ACC112 (cell line): ENCODE measurements at regions not wholly inside any gene's neighbourhood (a gene's known extent, or its start where the extent isn't known, plus 50 kb on each side); places are given as distances from the start of the nearest gene placed in this dataset.

Experiments
- H2AFZ ChIP-seq: fragments of 200-600 bp; sonication (generic); one replicate; pipeline ENCODE4 v1.6.0; 2017; ENCODE audit warnings: antibody characterized with exemption, low read length; ENCODE audit not compliant: unreplicated experiment
- H3K27ac ChIP-seq: fragments of 200-600 bp; sonication (generic); 2 replicates; pipeline ENCODE4 v1.5.1; 2014; ENCODE audit warnings: low read depth, mild to moderate bottlenecking, antibody characterized with exemption, low read length, moderate library complexity
- H3K27me3 ChIP-seq: fragments of 200-600 bp; sonication (generic); 2 replicates; pipeline ENCODE4 v1.6.1; 2014; ENCODE audit warnings: mild to moderate bottlenecking, antibody characterized with exemption, low read length, moderate library complexity, mixed read lengths; ENCODE audit not compliant: insufficient read depth
- H3K36me3 ChIP-seq: fragments of 200-600 bp; sonication (generic); 2 replicates; pipeline ENCODE4 v1.6.1; 2016; ENCODE audit warnings: mild to moderate bottlenecking, antibody characterized with exemption, low read length, moderate library complexity, mixed read lengths; ENCODE audit not compliant: insufficient read depth
- H3K4me1 ChIP-seq: fragments of 200-600 bp; sonication (generic); one replicate; pipeline ENCODE4 v1.6.1; 2016; ENCODE audit warnings: low read length, mixed read lengths; ENCODE audit not compliant: insufficient read depth, unreplicated experiment, control insufficient read depth
- H3K4me3 ChIP-seq: fragments of 200-600 bp; sonication (generic); 2 replicates; pipeline ENCODE4 v1.5.1; 2014; ENCODE audit warnings: mild to moderate bottlenecking, low read depth, low read length
- H3K79me2 ChIP-seq: fragments of 200-600 bp; sonication (generic); one replicate; pipeline ENCODE4 v1.6.0; 2016; ENCODE audit warnings: low read length; ENCODE audit not compliant: control insufficient read depth, unreplicated experiment, insufficient read depth

- no peaks in the 10 kb centered on the region for H3K27me3 ChIP-seq
- H3K4me1 ChIP-seq = no peaks in the 10 kb centered on the region
- H3K4me3 ChIP-seq = no peak overlapping the region
- no peak overlapping the region for H2AFZ ChIP-seq
- H3K36me3 ChIP-seq = no peaks in the 10 kb centered on the region
- H3K79me2 ChIP-seq = no peaks in the 10 kb centered on the region
- H3K27ac ChIP-seq = no peak overlapping the region
These were observed 308.4 kb downstream of the SQOR start for GRCh38 chr15:45943240-45943639.

- no peaks in the 10 kb centered on the region for H3K36me3 ChIP-seq
- no peaks in the 10 kb centered on the region for H3K27me3 ChIP-seq
- H3K79me2 ChIP-seq = no peaks in the 10 kb centered on the region
- no peak overlapping the region for H3K4me3 ChIP-seq
- H2AFZ ChIP-seq = no peak overlapping the region
- H3K27ac ChIP-seq = no peak overlapping the region
- no peaks in the 10 kb centered on the region for H3K4me1 ChIP-seq
These were observed 311.3 kb downstream of the SQOR start for GRCh38 chr15:45946111-45946510.

GRCh38 chr15:45948181-45948621 is 313.4 kb downstream of the SQOR start:
- H3K27me3 ChIP-seq = no peaks in the 10 kb centered on the region
- H3K4me1 ChIP-seq = no peaks in the 10 kb centered on the region
- H3K79me2 ChIP-seq = no peaks in the 10 kb centered on the region
- no peak overlapping the region for H3K4me3 ChIP-seq
- H3K36me3 ChIP-seq = no peaks in the 10 kb centered on the region
- H3K27ac ChIP-seq = no peak overlapping the region
- H2AFZ ChIP-seq = no peak overlapping the region

- H3K36me3 ChIP-seq = no peaks in the 10 kb centered on the region
- no peaks in the 10 kb centered on the region for H3K27me3 ChIP-seq
- no peaks in the 10 kb centered on the region for H3K4me1 ChIP-seq
These were observed 324.1 kb downstream of the SQOR start for GRCh38 chr15:45958924-45959323.

GRCh38 chr15:45962733-45963132 is 327.9 kb downstream of the SQOR start:
- no peak overlapping the region for H2AFZ ChIP-seq
- no peaks in the 10 kb centered on the region for H3K36me3 ChIP-seq
- no peaks in the 10 kb centered on the region for H3K4me1 ChIP-seq
- H3K79me2 ChIP-seq = no peaks in the 10 kb centered on the region
- H3K27me3 ChIP-seq = no peaks in the 10 kb centered on the region
- H3K27ac ChIP-seq = no peak overlapping the region
- H3K4me3 ChIP-seq = no peak overlapping the region

More at GRCh38 chr15:45958924-45959323, 324.1 kb downstream of the SQOR start:
- Histone ChIP-seq H3K4me3 (no peak overlapping the region), H3K79me2 (no peaks in the 10 kb centered on the region), H3K27ac (no peak overlapping the region), H2AFZ (no peak overlapping the region)

GRCh38 chr15:45970542-45970941 is 335.7 kb downstream of the SQOR start:
- no peaks in the 10 kb centered on the region for H3K36me3 ChIP-seq
- no peaks in the 10 kb centered on the region for H3K27me3 ChIP-seq
- no peak overlapping the region for H3K27ac ChIP-seq
- no peaks in the 10 kb centered on the region for H3K79me2 ChIP-seq
- no peak overlapping the region for H2AFZ ChIP-seq
- no peak overlapping the region for H3K4me3 ChIP-seq
- H3K4me1 ChIP-seq = no peaks in the 10 kb centered on the region

GRCh38 chr15:45980366-45980765 is 345.5 kb downstream of the SQOR start:
- no peak overlapping the region for H2AFZ ChIP-seq
- H3K4me3 ChIP-seq = no peak overlapping the region
- no peaks in the 10 kb centered on the region for H3K36me3 ChIP-seq
- H3K4me1 ChIP-seq = no peaks in the 10 kb centered on the region
- no peaks in the 10 kb centered on the region for H3K79me2 ChIP-seq
- H3K27me3 ChIP-seq = no peaks in the 10 kb centered on the region
- H3K27ac ChIP-seq = no peak overlapping the region

- no peak overlapping the region for H2AFZ ChIP-seq
- no peak overlapping the region for H3K27ac ChIP-seq
- no peaks in the 10 kb centered on the region for H3K36me3 ChIP-seq
- no peaks in the 10 kb centered on the region for H3K79me2 ChIP-seq
- no peaks in the 10 kb centered on the region for H3K27me3 ChIP-seq
- H3K4me1 ChIP-seq = no peaks in the 10 kb centered on the region
- no peak overlapping the region for H3K4me3 ChIP-seq
These were observed 346.8 kb downstream of the SQOR start for GRCh38 chr15:45981625-45982024.

- H3K4me1 ChIP-seq = no peaks in the 10 kb centered on the region
- H3K79me2 ChIP-seq = no peaks in the 10 kb centered on the region
- H3K36me3 ChIP-seq = no peaks in the 10 kb centered on the region
- no peak overlapping the region for H2AFZ ChIP-seq
- no peak overlapping the region for H3K27ac ChIP-seq
- H3K4me3 ChIP-seq = no peak overlapping the region
- H3K27me3 ChIP-seq = no peaks in the 10 kb centered on the region
These were observed 357.0 kb downstream of the SQOR start for GRCh38 chr15:45991863-45992262.

GRCh38 chr15:45993072-45993471 is 358.2 kb downstream of the SQOR start:
- Histone ChIP-seq H3K27me3 (no peaks in the 10 kb centered on the region), H2AFZ (no peak overlapping the region), H3K79me2 (no peaks in the 10 kb centered on the region), H3K4me3 (no peak overlapping the region), H3K36me3 (no peaks in the 10 kb centered on the region), H3K4me1 (no peaks in the 10 kb centered on the region), H3K27ac (no peak overlapping the region)

GRCh38 chr15:45993508-45993907 is 358.7 kb downstream of the SQOR start:
- no peaks in the 10 kb centered on the region for H3K36me3 ChIP-seq
- H3K27ac ChIP-seq = no peak overlapping the region
- no peaks in the 10 kb centered on the region for H3K4me1 ChIP-seq
- H3K79me2 ChIP-seq = no peaks in the 10 kb centered on the region
- H2AFZ ChIP-seq = no peak overlapping the region
- H3K4me3 ChIP-seq = no peak overlapping the region
- no peaks in the 10 kb centered on the region for H3K27me3 ChIP-seq
